COLO829 (cell line): ENCODE measurements at regions not wholly inside any gene's neighbourhood (a gene's known extent, or its start where the extent isn't known, plus 50 kb on each side); places are given as distances from the start of the nearest gene placed in this dataset.
"Not testable (repeated sequence)": the region's sequence is repeated elsewhere in the genome, so short reads cannot be mapped to it uniquely, and the experiment has no call there.

Experiments
- DNase-seq: peaks from one replicate; pipeline ENCODE4 v3.0.0; 2012; ENCODE audit warnings: low spot score

DNA sequence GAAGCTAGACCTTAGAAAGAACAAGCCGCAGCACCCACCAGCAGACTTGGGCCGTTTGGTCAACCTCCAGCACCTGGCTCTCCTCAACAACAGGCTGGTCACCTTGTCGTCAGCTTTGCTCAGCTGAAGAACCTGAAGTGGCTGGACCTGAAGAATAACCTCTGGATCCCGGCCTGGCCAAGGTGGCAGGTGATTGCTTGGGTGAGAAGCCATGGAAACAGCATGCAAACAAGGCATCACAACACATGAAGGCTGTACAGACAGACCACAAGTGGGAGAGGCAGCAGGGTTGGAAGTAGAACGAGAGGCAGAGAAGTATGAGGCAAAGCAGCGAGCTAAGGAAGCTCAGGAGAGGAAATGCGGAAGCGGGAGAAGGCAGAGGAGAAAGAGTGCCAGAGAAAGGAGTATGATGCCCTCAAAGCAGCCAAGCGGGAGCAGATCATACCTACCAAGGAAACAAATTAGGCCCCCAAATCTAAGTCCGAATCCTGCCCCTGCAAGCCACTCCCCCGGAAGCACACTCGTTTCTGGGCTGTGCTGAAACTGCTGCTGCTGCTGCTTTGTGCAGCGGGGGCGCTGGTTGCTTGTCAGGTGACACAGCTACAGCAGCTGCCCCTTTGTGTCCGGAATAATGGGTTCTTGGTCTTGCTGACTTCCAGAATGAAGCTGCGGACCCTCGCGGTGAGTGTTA is 121.6 kb upstream of the LGSN start:
- DNase-seq = no peak

DNA sequence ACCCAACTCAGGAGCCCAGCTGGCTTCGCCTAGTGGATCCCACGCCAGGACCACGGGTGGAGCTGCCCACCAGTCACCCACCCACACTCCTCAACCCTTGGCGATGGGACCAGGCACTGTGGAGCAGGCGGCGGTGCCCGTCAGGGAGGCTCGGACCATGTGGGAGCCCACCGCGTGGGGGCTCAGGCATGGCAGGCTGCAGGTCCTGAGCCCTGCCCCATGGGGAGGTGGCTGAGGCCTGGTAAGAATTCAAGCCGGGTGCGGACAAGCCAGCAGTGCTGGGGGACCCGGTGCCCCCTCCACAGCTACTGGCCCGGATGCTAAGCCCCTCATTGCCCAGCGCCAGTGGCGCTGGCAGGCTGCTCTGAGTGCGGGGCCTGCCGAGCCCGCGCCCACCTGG is 123.1 kb upstream of the LGSN start:
- no peak for DNase-seq

DNA sequence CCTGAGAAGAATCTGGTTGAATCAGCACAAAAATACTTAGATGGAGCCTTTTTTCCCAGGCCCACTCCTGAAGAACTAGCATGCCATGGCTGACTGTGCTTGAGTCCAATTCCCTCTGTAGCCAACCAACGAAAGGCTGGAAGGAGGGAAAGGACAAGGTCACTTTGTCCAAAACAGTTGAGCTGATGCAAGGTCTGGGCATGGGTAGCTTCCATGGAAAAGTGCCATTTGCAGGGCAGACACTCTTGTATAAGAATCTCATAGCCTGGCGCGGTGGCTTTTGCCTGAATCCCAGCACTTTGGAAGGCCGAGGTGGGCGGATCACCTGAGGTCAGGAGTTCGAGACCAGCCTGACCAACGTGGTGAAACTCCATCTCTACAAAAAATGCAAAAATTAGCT is 125.0 kb upstream of the LGSN start:
- no peak for DNase-seq

DNA sequence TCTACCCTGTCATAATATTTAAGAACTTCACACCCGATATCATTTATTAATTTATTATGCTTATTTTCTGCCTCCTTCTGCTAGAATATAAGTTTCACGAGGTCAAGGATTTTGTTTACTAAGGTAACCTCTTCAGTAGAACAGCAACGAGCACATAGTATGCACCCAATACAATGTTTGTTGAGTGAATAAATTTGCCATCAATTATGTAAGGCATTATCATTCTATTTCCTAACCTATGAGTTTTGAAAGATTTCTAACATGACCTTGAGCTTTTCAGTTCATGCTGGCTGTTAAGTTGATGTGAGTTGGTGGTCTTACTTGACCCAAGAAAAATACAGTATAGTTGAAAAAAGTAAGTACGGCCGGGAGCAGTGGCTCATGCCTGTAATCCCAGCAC is 125.9 kb upstream of the LOC128125822 start:
- DNase-seq = no peak

DNA sequence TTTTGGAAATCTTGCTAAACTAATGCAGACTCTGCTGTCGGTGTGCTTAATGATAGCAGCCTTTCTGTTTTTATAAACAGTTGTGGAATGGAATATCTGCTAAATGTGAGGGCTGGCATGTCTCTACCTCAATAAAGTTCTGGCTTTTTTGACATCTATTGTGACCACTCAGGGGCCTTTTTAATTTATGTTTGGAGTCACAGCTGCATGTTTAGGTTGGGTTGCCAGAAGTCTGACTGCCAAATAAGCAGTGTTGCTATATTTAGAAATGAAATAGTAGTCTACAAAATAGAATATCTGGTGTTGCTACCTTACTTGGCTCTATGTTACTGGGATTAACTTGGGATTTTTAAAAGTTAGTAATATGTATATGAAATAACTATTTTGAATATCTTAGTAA is 125.1 kb upstream of the LOC128125822 start:
- no peak for DNase-seq

DNA sequence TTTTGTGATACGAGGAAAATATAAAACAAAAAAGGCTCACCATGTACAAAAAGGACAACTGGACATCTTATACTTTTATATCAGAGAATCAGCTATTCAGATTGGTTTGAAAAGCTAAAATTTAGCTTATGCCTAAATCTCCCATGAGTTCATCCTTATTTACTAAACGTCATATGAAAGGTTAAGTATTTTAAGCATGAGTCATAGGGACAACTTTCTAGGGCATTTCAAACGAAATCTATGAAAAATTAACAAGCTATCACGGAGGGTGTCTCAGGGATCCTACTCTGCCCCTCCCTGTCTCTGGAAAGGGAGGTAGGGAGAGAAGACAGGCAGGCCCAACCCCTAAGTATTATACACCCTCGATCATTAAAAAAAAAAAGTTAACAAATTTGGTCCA is 124.1 kb upstream of the LOC128125822 start:
- no peak for DNase-seq

DNA sequence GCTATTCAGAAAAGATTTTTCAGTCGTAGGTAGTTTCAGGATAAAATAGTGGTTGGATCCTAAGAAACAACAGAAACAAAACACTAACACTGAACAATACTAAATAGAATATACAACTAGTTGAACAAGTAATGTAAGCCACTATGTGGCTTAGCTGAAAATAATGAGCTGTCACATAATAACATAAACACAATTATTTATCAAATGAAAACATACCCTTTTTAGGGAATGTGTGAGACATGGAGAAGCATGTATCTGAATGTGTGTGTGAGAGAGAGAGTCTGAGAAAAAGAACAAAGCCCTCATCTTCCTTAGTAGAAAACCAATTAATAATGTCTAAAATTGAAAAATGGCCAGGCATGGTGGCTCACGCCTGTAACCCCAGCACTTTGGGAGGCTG is 122.6 kb upstream of the LOC128125822 start:
- no peak for DNase-seq

DNA sequence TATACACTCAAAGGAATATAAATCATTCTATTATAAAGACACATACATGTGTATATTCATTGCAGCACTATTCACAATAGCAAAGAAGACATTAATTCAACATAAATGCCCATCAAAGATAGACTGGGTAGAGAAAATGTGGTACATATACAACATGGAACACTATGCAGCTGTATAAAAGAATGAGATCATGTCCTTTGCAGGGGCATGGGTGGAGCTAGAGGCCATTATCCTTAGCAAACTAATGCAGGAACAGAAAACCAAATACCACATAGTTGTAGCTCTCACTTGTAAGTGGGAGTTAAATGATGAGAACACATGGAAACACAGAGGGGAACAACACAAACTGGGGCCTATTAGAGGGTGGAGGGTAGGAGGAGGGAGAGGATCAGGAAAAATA is 121.0 kb upstream of the LOC128125822 start:
- no peak for DNase-seq

DNA sequence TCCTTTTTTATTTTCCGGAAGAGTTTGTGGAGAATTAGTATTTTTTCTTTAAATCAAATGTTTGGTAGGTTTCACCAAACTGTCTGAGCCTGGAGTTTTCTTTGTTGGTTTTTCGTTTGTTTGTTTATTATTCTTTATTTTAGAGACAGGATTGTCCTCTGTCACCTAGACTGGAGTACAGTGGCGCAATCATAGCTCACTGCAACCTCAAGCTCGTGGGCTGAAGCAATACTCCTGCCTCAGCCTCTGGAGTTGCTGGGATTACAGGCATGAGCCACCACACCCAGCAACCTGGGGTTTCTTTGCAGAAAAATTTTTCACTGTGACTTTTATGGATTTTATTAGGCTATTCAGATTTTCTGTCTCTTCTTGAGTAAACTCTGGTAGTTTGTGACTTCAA is 120.2 kb upstream of the LOC128125822 start:
- DNase-seq = no peak

DNA sequence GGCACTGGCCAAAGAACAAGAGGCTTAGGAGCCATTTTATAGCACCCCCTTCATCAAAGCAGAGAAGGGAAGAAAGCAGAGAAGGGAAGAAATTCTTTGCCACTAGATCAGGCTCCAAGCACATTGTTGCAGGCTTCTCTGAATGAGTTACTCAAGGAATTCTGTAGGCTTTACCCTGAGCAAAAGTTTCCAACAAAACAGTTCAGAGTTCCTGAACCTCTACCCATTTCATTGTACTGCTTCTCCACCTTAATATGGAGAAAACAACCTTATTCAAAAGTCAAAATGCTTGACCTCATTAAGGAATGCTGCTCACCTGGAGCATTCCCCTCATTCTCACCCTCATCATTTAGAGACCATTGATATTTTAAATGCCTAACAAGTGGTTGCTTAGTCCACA is 115.5 kb upstream of the LOC128125822 start:
- DNase-seq = no peak

DNA sequence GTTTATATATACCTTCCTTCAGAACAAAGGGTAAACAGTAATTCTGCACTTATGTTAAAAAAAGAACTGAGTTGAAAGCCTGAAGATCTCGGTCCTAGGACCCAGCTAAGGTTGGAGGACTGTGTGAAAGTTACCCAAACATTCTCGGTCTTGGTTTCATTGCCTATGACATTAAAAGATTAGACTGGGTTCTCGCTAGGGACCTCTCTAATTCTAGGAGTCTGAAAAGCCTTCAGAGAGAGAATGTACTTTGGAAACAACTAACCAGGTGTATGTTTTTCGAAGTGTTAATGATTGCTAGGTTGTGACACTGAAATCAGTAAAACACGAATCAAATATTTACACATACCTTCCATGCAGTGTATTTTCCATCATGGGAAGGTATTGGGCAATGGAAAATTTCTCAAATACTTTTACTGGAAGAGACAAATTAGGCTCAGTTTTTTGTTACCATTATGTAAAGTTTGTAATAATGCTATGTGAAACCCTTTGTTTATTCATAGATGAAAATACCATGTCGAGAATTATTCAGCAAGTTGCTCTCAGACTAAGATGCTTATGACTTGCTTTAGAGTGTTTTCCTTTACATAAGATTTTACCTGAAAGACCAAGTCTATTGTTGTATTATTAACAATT is 113.7 kb upstream of the LOC128125822 start:
- DNase-seq = no peak

DNA sequence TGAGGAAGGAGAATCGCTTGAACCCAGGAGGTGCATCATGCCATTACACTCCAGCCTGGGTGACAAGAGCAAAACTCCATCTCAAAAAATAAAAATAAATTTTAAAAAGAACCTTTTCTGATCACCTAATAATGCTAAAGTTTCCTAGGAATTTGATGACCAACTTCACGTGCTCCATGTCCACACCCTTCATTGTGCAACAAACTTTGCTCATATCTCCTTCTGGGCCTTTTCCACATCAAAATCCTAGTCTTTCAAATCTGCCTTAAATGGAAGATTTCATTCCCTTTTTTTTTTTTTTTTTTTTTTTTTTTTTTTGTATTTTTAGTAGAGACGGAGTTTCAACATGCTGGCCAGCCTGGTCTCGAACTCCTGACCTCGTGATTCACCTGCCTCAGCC is 112.5 kb upstream of the LOC128125822 start:
- DNase-seq = no peak

DNA sequence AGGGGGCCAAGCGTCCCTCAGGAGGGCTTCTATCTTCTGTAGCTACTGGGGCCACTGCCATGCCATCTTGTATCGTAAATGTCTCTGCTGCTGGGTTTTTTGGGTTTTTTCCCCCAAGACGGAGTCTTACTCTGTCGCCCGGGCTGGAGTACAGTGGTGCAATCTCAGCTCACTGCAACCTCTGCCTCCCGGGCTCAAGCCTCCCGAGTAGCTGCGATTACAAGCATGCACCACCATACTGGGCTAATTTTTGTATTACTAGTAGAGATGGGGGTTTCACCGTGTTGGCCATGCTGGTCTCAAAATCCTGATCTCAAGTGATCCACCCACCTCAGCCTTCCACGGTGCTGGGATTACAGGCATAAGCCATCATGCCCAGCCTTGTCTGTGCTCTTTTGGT is 111.3 kb upstream of the LOC128125822 start:
- DNase-seq = no peak

DNA sequence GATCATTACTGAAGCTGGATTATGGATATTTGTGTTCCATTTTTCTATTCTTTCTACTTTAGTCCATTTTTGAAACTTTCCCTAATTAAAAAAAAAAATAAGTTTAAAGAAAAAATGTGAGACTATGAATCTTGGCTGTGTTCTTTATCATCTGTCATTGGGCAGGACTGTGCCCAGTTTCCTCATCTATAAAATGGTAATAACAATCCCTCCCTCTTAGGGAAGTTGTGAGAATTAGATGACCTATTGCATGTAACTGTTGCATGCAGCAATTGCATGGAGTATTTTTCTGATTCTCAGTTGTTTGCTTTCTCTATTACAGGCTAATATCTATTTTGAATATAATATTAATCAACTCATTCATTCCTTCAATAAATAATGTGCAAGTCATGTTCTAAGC is 108.2 kb upstream of the LOC128125822 start:
- no peak for DNase-seq

DNA sequence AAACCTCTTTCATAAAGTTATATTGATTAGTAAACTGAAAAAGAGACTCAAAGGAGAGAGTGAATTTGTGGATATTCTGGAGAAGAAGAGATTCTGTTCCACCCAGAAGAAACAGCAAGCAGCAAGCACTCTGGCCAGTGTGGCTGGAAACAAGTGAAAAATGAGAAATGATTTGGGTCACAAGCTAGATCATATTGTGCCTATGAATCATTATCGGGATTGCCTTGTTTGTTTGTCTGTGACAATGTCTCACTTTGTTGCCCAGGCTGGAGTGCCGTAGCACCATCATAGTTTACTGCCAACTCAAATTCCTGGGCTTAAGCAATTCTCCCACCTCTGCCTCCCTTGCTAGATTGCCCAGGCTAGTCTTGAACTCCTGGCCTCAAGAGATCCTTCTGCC is 106.5 kb upstream of the LOC128125822 start:
- DNase-seq = no peak

DNA sequence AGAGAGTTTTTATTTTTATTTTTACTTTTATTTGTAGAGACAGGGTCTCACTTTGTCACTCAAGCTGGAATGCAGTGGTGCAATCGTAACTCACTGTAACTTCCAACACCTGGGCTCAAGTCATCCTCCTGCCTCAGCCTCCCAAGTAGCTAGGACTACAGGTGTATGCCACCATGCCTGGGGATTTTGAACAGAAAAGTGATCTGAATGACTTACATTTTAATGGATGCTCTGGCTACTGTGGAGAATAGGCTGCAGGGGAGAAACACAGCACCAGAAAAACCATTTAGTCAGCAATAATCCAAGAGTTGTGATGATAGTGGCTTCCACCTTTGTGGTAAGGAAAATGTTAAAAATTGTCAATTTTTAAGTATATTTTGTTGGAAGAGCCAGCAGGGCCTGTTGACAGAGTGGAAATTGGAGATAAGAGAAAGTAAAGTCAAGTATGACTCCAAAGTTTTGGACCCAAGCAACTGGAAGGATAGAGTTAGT is 106.0 kb upstream of the LOC128125822 start:
- DNase-seq = no peak

DNA sequence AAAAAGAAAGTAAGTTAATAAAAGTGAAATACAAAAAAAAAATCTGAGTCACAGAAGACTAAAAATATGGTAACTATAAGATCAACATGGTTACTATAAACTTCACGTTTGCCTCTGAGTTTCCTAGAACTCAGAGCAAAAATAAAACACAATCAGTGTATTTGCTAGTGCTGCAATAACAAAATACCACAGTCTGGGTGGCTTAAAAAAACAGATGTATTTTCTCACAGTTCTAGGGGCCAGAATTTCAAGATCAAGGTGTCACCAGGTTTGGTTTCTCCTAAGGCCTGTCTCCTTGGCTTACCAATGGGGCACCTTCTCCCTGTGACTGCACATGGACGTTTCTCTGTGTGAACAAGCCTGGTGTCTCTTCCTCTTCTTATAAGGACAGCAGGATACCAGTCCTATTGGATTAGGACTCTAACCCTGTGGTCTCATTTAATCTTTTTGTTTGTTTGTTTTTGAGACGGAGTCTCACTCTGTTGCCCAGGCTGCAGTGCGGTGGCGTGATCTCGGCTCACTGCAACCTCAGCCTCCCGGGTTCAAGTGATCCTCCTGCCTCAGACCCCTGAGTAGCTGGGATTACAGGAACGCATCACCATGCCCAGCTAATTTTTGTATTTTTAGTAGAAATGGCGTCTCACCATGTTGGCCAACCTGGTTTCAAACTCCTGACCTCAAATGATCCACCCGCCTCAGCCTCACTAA is 104.9 kb upstream of the LOC128125822 start:
- no peak for DNase-seq

DNA sequence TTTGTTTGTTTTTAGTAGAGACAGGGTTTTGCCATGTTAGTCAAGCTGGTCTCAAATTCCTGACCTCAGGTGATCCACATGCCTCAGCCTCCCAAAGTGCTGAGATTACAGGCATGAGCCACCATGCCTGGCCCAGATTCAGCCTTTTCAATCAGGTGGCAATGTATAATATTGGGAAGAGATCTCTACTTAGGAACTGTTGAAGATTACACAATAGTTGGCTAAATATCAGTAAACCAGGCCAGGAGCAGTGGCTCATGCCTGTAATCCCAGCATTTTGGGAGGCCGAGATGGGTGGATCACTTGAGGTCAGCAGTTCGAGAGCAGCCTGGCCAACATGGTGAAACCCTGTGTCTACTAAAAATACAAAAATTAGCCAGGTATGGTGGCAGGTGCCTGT is 101.1 kb upstream of the LOC128125822 start:
- DNase-seq = not testable (repeated sequence)

DNA sequence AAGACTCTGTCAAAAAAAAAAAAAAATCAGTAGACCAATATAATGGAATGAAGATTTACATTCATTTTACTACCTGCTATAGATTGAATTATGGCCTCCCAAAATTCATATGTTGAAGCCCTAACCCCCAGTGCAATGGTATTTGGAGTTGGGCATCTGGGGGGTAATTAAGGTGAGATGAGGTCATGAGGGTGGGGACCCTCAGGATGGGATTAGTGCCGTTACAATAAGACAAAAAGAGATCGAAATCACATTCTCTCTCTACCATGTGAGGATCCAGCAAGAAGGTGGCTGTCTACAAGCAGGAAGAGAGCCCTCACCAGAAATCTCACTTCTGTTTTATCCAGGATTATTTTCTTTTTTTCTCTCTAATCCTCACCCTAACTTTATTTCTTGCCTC is 100.6 kb upstream of the LOC128125822 start:
- no peak for DNase-seq

DNA sequence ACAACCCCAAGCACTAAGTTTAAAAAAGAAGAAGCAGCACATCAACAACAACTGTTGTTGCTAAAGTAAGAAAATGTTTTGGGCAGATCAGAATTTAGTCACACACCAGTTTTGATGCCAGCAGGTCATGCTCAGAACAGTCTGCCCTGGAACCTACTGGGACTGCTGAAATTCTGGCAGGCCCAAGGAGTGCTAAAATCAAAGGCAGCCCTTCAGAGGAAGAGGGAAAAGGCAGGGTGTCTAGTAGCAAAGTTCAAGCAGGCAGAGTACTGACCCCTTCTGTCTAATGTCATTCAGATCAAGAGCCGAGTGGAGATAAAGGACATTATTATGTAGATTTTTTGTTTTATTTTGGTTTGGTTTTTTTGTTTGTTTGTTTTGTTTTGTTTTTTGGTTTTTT is 96.6 kb upstream of the LOC128125822 start:
- no peak for DNase-seq

DNA sequence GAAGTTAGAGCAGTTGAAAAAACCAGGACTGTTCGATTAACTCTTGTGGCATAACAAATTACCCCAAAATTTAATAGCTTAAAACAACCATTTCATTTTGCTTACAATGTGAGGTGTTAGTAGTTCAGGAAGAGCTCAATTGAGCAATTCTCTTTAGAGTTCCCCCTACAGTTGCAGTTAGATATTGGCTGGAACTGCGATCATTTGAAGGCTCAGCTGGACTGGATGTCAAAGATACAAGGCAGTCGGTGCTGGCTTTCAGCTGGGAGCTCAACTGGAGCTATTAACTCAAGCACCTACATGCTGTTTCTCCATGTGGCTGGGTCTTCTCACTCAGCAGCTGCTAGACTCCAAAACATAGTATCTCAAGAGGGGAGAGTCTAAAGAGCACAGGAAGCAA is 96.0 kb upstream of the LOC128125822 start:
- no peak for DNase-seq

DNA sequence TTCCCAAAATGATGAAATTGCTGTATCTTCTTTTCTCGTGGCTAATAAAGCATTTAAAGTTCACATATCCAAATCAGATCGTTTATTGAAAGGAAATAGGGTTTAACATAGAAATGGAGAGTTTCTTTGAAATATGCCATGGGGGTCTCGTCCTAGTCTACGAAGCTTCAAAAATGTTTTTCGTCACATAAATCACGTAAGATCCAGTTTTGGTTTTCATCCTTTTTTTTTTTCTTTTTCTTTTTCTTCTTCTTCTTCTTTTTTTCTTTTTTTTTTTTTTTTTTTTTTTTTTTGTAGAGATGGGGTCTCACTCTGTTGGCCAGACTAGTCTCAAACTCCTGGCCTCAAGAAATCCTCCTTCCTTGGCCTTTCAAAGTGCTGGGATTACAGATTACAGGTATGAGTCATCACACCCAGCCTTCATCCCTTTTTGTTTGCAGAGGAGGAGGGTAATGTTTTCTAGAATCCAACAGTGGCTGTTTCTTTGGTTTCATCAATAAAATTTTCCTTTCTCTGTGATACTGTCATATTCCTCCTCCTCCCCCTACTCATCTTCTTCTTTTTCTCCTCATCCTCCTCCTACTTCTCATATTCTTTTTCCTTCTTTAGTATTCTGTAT is 94.7 kb upstream of the LOC128125822 start:
- DNase-seq = no peak

DNA sequence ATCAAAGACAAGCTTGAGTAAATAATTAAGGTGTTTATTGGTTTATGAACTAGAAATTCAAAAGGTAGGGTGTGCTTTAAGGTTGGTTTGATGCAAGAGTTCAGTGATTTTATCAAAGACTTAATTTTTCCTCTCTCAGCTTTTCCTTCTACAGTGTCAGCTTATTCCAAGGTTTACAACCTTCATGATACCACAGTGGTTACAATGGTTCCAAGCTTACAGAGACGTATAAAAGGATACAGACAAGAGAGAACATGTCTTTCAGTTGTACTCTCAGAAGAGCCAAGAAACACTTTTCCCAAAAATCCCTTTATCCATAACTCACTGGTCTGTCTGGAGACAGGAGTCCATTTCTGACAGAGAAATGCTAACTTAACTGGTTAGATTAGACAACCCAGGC is 93.5 kb upstream of the LOC128125822 start:
- DNase-seq = no peak
